ENCODE measurements at regions not wholly inside any gene's neighbourhood (a gene's known extent, or its start where the extent isn't known, plus 50 kb on each side); places are given as distances from the start of the nearest gene placed in this dataset.

DNA sequence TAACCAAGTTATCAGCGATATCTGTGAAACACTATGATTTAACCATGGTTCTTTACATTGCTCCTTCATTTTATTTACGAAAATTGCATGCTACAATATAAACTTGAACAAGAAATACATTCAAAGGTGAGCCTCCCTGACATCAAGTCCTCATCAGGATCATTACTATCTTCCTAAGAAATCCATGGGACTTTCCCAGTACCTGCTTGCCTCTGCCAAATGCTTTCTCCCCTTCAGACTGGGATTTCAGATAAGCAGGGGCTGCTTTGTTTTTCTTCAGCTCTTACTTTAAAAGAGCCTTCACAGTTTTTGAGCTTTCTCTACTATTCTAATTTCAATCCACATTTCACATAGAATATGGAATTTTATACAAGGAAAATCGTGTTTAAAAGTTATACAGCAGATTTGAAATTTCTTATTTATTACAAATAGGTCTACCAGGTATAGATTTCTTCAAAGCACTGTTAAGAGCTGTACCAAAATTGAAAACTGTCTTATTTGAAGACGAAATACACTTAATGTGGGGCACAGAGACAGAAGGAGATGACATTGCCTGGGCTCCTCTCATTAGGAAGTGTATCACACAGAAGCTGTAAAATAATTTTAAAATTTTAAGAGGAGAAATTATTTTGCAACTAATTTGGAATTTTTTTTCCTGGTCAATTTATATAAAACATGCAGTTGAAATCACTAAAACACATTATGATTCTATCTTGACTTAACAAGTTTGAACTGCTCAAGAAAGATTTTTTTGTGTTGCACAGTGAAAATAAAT lies 615.0 kb upstream of the AGTR1 start:
- Histone ChIP-seq H3K4me1 (ENCODE audit: control insufficient read depth in 1 of 2, insufficient read depth in 2 of 2, low read length in 2 of 2) (no peaks in the 10 kb centered on the region), H2BK120ac (ENCODE audit: insufficient read depth, low read length, poor library complexity) (no peak overlapping the region), H3K4me2 (ENCODE audit: low read length) (no peak overlapping the region), H3K4ac (ENCODE audit: low read depth, low read length) (no peak overlapping the region), H3K9ac (ENCODE audit: low read length) (no peak overlapping the region), H3K27ac (ENCODE audit: low read depth, low read length) (no peak overlapping the region), H3K9me3 (ENCODE audit: insufficient read depth, low read depth, low read length) (no peaks in the 10 kb centered on the region), H3K79me1 (ENCODE audit: low read length) (no peaks in the 10 kb centered on the region), H3K4me3 (ENCODE audit: low read depth, low read length) (no peak overlapping the region), H3K79me2 (ENCODE audit: control insufficient read depth, insufficient read depth, low read length, poor library complexity) (no peaks in the 10 kb centered on the region), H2BK12ac (ENCODE audit: low read length) (no peak overlapping the region), H4K91ac (ENCODE audit: low read depth, low read length) (no peak overlapping the region), H3K18ac (ENCODE audit: low read length) (no peak overlapping the region), H3K14ac (ENCODE audit: low read length) (no peak overlapping the region), H2AFZ (ENCODE audit: insufficient read depth, low read length, poor library complexity) (no peak overlapping the region), H4K8ac (ENCODE audit: low read depth, low read length) (no peak overlapping the region), H3K27me3 (ENCODE audit: insufficient read depth, low read length) (no peaks in the 10 kb centered on the region), H3K23ac (ENCODE audit: low read length) (no peak overlapping the region), H2AK5ac (ENCODE audit: low read length) (no peak overlapping the region), H2BK5ac (ENCODE audit: low read depth, low read length, poor library complexity) (no peak overlapping the region), H3K36me3 (ENCODE audit: control insufficient read depth in 1 of 2, insufficient read depth in 2 of 2, low read length in 2 of 2) (no peaks in the 10 kb centered on the region), H4K12ac (ENCODE audit: low read depth, low read length) (no peak overlapping the region)
- no peak for DNase-seq
- WGBS (ENCODE audit: extremely low coverage, insufficient coverage, insufficient read length): no CpG with 5 or more reads among the region's 4 CpGs

DNA sequence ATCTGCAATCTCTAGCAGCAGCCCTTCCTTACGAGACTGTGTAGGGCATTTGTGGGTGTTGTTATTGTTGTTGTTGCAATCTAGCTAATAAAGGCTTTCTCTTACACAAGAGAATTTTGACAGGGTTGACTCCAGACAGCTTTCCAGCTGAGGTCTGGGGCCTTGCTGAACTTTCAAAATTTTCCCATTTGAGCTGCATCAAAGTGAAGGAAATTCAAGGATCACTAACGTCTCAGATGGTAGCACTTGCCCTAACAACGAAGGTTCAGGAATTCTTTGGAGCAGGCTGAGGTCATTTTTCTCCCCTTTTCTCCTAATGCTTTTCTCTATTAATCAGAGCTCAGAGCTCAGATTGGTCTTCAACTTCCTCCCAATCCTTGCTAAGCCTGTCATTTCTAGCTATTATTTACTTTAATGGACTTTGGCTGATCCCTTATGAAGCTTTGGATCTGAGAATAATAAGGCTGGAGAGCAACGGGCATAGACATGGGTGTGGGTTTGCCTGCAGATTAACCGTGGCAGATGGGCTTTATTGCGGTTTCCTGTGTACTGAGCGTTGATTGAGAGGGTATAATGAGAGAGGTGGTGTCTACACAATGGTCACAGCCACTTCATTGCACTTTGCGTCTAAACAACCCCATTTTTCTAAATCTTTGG lies 614.0 kb upstream of the AGTR1 start:
- H4K91ac ChIP-seq (ENCODE audit: low read depth, low read length): no peak overlapping the region
- WGBS (ENCODE audit: extremely low coverage, insufficient coverage, insufficient read length): no CpG with 5 or more reads among the region's 8 CpGs
- H2BK120ac ChIP-seq (ENCODE audit: insufficient read depth, low read length, poor library complexity): no peak overlapping the region
- H2BK5ac ChIP-seq (ENCODE audit: low read depth, low read length, poor library complexity): no peak overlapping the region
- no peaks in the 10 kb centered on the region for H3K36me3 ChIP-seq (ENCODE audit: control insufficient read depth in 1 of 2, insufficient read depth in 2 of 2, low read length in 2 of 2)
- H3K23ac ChIP-seq (ENCODE audit: low read length): no peak overlapping the region
- no peaks in the 10 kb centered on the region for H3K4me1 ChIP-seq (ENCODE audit: control insufficient read depth in 1 of 2, insufficient read depth in 2 of 2, low read length in 2 of 2)
- no peak overlapping the region for H3K18ac ChIP-seq (ENCODE audit: low read length)
- no peak overlapping the region for H3K4ac ChIP-seq (ENCODE audit: low read depth, low read length)
- no peak overlapping the region for H3K4me2 ChIP-seq (ENCODE audit: low read length)
- no peak overlapping the region for H3K27ac ChIP-seq (ENCODE audit: low read depth, low read length)
- no peaks in the 10 kb centered on the region for H3K79me2 ChIP-seq (ENCODE audit: control insufficient read depth, insufficient read depth, low read length, poor library complexity)
- no peak for DNase-seq
- H2AK5ac ChIP-seq (ENCODE audit: low read length): no peak overlapping the region
- no peaks in the 10 kb centered on the region for H3K27me3 ChIP-seq (ENCODE audit: insufficient read depth, low read length)
- no peaks in the 10 kb centered on the region for H3K79me1 ChIP-seq (ENCODE audit: low read length)
- H4K12ac ChIP-seq (ENCODE audit: low read depth, low read length): no peak overlapping the region
- no peak overlapping the region for H3K14ac ChIP-seq (ENCODE audit: low read length)
- no peaks in the 10 kb centered on the region for H3K9me3 ChIP-seq (ENCODE audit: insufficient read depth, low read depth, low read length)
- H3K9ac ChIP-seq (ENCODE audit: low read length): no peak overlapping the region
- H2BK12ac ChIP-seq (ENCODE audit: low read length): no peak overlapping the region
- H3K4me3 ChIP-seq (ENCODE audit: low read depth, low read length): no peak overlapping the region
- H2AFZ ChIP-seq (ENCODE audit: insufficient read depth, low read length, poor library complexity): no peak overlapping the region
- H4K8ac ChIP-seq (ENCODE audit: low read depth, low read length): no peak overlapping the region

DNA sequence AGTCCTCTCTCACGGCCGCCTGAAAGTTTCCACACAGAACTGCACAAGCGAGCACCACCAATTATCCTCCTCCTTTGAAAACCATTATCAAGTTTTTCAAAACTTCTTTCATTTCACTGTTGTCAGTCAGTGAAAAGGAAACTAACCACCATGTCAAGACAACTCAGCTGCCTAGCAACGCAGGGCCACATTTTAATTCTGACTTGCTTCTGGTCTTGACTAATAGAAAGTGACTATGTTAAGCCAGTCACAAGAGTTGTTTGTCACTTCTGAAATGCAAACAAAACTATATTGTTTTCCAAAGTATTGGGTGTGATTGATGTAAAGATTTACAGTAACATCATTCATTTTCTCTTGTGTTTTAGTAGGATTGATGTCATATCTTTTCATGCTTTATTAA lies 612.8 kb upstream of the AGTR1 start:
- no peak overlapping the region for H3K23ac ChIP-seq (ENCODE audit: low read length)
- H3K4me2 ChIP-seq (ENCODE audit: low read length): no peak overlapping the region
- no CpG with 5 or more reads among the region's 4 CpGs for WGBS (ENCODE audit: extremely low coverage, insufficient coverage, insufficient read length)

DNA sequence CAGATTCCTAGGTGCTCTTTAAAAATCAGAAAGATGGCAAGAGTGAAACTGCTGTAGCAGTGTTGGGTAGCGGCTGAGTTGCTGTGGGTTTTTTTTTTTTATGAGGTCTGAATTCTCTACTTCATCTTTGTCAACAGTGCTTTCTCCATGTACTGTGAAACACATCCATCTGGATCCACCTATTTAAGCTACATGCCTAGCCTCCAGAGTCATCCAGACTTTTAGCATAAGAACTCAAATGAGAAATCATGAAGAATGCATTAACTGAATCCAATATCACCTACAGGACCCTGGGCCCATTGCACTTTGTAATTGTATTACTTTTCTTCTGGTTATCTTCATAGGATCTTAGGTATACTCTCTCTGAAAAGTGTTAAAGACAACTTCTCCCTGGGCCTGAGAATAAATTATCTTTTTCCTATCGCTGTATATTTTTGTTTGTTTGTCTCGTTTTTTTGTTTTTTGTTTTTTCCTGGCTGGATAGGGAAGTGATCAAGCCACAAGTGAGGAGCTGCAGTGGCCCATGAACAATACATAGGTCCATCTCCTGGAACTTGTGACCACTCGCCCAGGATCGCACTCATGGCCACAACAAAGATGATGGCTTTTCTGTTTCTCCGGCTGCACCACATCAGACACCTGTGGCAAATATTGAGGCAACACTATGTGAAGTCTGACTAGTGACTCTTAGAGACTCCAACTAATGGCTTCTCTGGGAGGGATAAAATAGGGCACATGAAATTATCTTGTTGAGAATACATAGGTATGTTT lies 609.9 kb upstream of the AGTR1 start:
- no CpG with 5 or more reads among the region's 6 CpGs for WGBS (ENCODE audit: extremely low coverage, insufficient coverage, insufficient read length)
- no peaks in the 10 kb centered on the region for H3K79me2 ChIP-seq (ENCODE audit: control insufficient read depth, insufficient read depth, low read length, poor library complexity)
- no peaks in the 10 kb centered on the region for H3K27me3 ChIP-seq (ENCODE audit: insufficient read depth, low read length)
- H2BK5ac ChIP-seq (ENCODE audit: low read depth, low read length, poor library complexity): no peak overlapping the region
- no peak overlapping the region for H3K9ac ChIP-seq (ENCODE audit: low read length)
- no peak overlapping the region for H3K4me3 ChIP-seq (ENCODE audit: low read depth, low read length)
- H2BK12ac ChIP-seq (ENCODE audit: low read length): no peak overlapping the region
- H2BK120ac ChIP-seq (ENCODE audit: insufficient read depth, low read length, poor library complexity): no peak overlapping the region
- H3K9me3 ChIP-seq (ENCODE audit: insufficient read depth, low read depth, low read length): no peaks in the 10 kb centered on the region
- H3K14ac ChIP-seq (ENCODE audit: low read length): no peak overlapping the region
- no peak overlapping the region for H2AFZ ChIP-seq (ENCODE audit: insufficient read depth, low read length, poor library complexity)
- no peaks in the 10 kb centered on the region for H3K36me3 ChIP-seq (ENCODE audit: control insufficient read depth in 1 of 2, insufficient read depth in 2 of 2, low read length in 2 of 2)
- no peak overlapping the region for H2AK5ac ChIP-seq (ENCODE audit: low read length)
- H4K8ac ChIP-seq (ENCODE audit: low read depth, low read length): no peak overlapping the region
- H3K4ac ChIP-seq (ENCODE audit: low read depth, low read length): no peak overlapping the region
- no peak overlapping the region for H3K23ac ChIP-seq (ENCODE audit: low read length)
- no peak overlapping the region for H3K4me2 ChIP-seq (ENCODE audit: low read length)
- no peak for DNase-seq
- no peak overlapping the region for H3K27ac ChIP-seq (ENCODE audit: low read depth, low read length)
- no peak overlapping the region for H3K18ac ChIP-seq (ENCODE audit: low read length)
- no peak overlapping the region for H4K91ac ChIP-seq (ENCODE audit: low read depth, low read length)
- H3K79me1 ChIP-seq (ENCODE audit: low read length): no peaks in the 10 kb centered on the region
- H4K12ac ChIP-seq (ENCODE audit: low read depth, low read length): no peak overlapping the region
- H3K4me1 ChIP-seq (ENCODE audit: control insufficient read depth in 1 of 2, insufficient read depth in 2 of 2, low read length in 2 of 2): no peaks in the 10 kb centered on the region

More for the DNA sequence above, 612.8 kb upstream of the AGTR1 start:
- no peaks in the 10 kb centered on the region for H3K79me1 ChIP-seq (ENCODE audit: low read length)
- H3K27me3 ChIP-seq (ENCODE audit: insufficient read depth, low read length): no peaks in the 10 kb centered on the region
- no peak overlapping the region for H2AFZ ChIP-seq (ENCODE audit: insufficient read depth, low read length, poor library complexity)
- no peak overlapping the region for H3K9ac ChIP-seq (ENCODE audit: low read length)
- no peak overlapping the region for H2AK5ac ChIP-seq (ENCODE audit: low read length)
- H3K4ac ChIP-seq (ENCODE audit: low read depth, low read length): no peak overlapping the region
- H3K18ac ChIP-seq (ENCODE audit: low read length): no peak overlapping the region
- no peaks in the 10 kb centered on the region for H3K79me2 ChIP-seq (ENCODE audit: control insufficient read depth, insufficient read depth, low read length, poor library complexity)
- DNase-seq: no peak
- no peak overlapping the region for H3K14ac ChIP-seq (ENCODE audit: low read length)
- H3K36me3 ChIP-seq (ENCODE audit: control insufficient read depth in 1 of 2, insufficient read depth in 2 of 2, low read length in 2 of 2): no peaks in the 10 kb centered on the region
- H3K9me3 ChIP-seq (ENCODE audit: insufficient read depth, low read depth, low read length): no peaks in the 10 kb centered on the region
- no peak overlapping the region for H4K8ac ChIP-seq (ENCODE audit: low read depth, low read length)
- no peak overlapping the region for H3K27ac ChIP-seq (ENCODE audit: low read depth, low read length)
- no peak overlapping the region for H3K4me3 ChIP-seq (ENCODE audit: low read depth, low read length)
- no peaks in the 10 kb centered on the region for H3K4me1 ChIP-seq (ENCODE audit: control insufficient read depth in 1 of 2, insufficient read depth in 2 of 2, low read length in 2 of 2)
- H4K91ac ChIP-seq (ENCODE audit: low read depth, low read length): no peak overlapping the region
- H2BK5ac ChIP-seq (ENCODE audit: low read depth, low read length, poor library complexity): no peak overlapping the region
- no peak overlapping the region for H4K12ac ChIP-seq (ENCODE audit: low read depth, low read length)
- no peak overlapping the region for H2BK120ac ChIP-seq (ENCODE audit: insufficient read depth, low read length, poor library complexity)
- H2BK12ac ChIP-seq (ENCODE audit: low read length): no peak overlapping the region

Data from trophoblast cell (in vitro differentiated cells and primary cell).